ENCODE measurements at regions not wholly inside any gene's neighbourhood (a gene's known extent, or its start where the extent isn't known, plus 50 kb on each side); places are given as distances from the start of the nearest gene placed in this dataset.

GRCh38 chr3:150161011-150161410 is 190.3 kb upstream of the PFN2 start:
- no peak for DNase-seq (ENCODE audit: low read depth)

GRCh38 chr3:150158943-150159625 is 188.4 kb upstream of the PFN2 start:
- DNase-seq (ENCODE audit: low read depth) = no peak

GRCh38 chr3:150152567-150152966 is 181.9 kb upstream of the PFN2 start:
- DNase-seq (ENCODE audit: low read depth) = no peak

- DNase-seq (ENCODE audit: low read depth) = no peak
Observed at GRCh38 chr3:150150633-150151032, 179.9 kb upstream of the PFN2 start.

GRCh38 chr3:150149651-150150051 is 179.0 kb upstream of the PFN2 start:
- no peak for DNase-seq (ENCODE audit: low read depth)

- DNase-seq (ENCODE audit: low read depth) = no peak
Observed at GRCh38 chr3:150148227-150148626, 177.5 kb upstream of the PFN2 start.

- DNase-seq (ENCODE audit: low read depth) = no peak
Observed at GRCh38 chr3:150147776-150148175, 177.1 kb upstream of the PFN2 start.

GRCh38 chr3:150146991-150147761 is 176.5 kb upstream of the PFN2 start:
- no peak for DNase-seq (ENCODE audit: low read depth)

GRCh38 chr3:150145659-150146058 is 175.0 kb upstream of the PFN2 start:
- no peak for DNase-seq (ENCODE audit: low read depth)

- no peak for DNase-seq (ENCODE audit: low read depth)
Observed at GRCh38 chr3:150144191-150144708, 173.6 kb upstream of the PFN2 start.

GRCh38 chr3:150142936-150143335 is 172.2 kb upstream of the PFN2 start:
- no peak for DNase-seq (ENCODE audit: low read depth)

- DNase-seq (ENCODE audit: low read depth) = no peak
Observed at GRCh38 chr3:150141790-150142326, 171.2 kb upstream of the PFN2 start.

GRCh38 chr3:150140614-150141321 is 170.1 kb upstream of the PFN2 start:
- DNase-seq (ENCODE audit: low read depth) = no peak

GRCh38 chr3:150138824-150139223 is 168.1 kb upstream of the PFN2 start:
- DNase-seq (ENCODE audit: low read depth) = no peak

- no peak for DNase-seq (ENCODE audit: low read depth)
Observed at GRCh38 chr3:150136242-150136641, 165.5 kb upstream of the PFN2 start.

- no peak for DNase-seq (ENCODE audit: low read depth)
Observed at GRCh38 chr3:150135287-150135721, 164.6 kb upstream of the PFN2 start.

- no peak for DNase-seq (ENCODE audit: low read depth)
Observed at GRCh38 chr3:150133293-150133692, 162.6 kb upstream of the PFN2 start.

GRCh38 chr3:150132101-150132749 is 161.5 kb upstream of the PFN2 start:
- no peak for DNase-seq (ENCODE audit: low read depth)

- DNase-seq (ENCODE audit: low read depth) = no peak
Observed at GRCh38 chr3:150131663-150132062, 161.0 kb upstream of the PFN2 start.

GRCh38 chr3:150130404-150131100 is 159.9 kb upstream of the PFN2 start:
- no peak for DNase-seq (ENCODE audit: low read depth)

GRCh38 chr3:150129166-150129565 is 158.5 kb upstream of the PFN2 start:
- DNase-seq (ENCODE audit: low read depth) = no peak

All from stimulated activated CD8-positive, alpha-beta memory T cell treated with anti-CD3 and anti-CD28 coated beads, Interleukin-15, amount 100 ng/mL, for 1 hour (primary cell).